MM.1S (cell line): ENCODE measurements at regions not wholly inside any gene's neighbourhood (a gene's known extent, or its start where the extent isn't known, plus 50 kb on each side); places are given as distances from the start of the nearest gene placed in this dataset.

Experiments used
- DNase-seq: peaks from one replicate; pipeline ENCODE4 v3.0.0-alpha.2; 2015
- H2AFZ ChIP-seq: fragments of 300-600 bp; sonication (generic); 2 replicates; pipeline ENCODE4 v1.6.0; 2016; ENCODE audit warnings: antibody characterized with exemption, low read length
- H3F3A ChIP-seq: fragments of 300-600 bp; sonication (generic); 2 replicates; pipeline ENCODE4 v1.6.1; 2016; ENCODE audit warnings: mild to moderate bottlenecking, antibody characterized with exemption, low read length, moderate library complexity, mixed read lengths; ENCODE audit not compliant: insufficient read depth
- H3K27ac ChIP-seq: fragments of 300-600 bp; sonication (generic); 2 replicates; pipeline ENCODE4 v1.5.1; 2016; ENCODE audit warnings: mild to moderate bottlenecking, low read length
- H3K27me3 ChIP-seq: fragments of 300-600 bp; sonication (generic); replicated peaks from 2 replicates; pipeline ENCODE4 v1.6.0; 2016; ENCODE audit warnings: low read length; ENCODE audit not compliant: insufficient read depth
- H3K36me3 ChIP-seq: fragments of 300-600 bp; sonication (generic); replicated peaks from 2 replicates; pipeline ENCODE4 v1.6.1; 2016; ENCODE audit warnings: mild to moderate bottlenecking, low read length, mixed read lengths; ENCODE audit not compliant: insufficient read depth
- H3K4me1 ChIP-seq: fragments of 300-600 bp; sonication (generic); 2 replicates; pipeline ENCODE4 v1.6.1; 2016; ENCODE audit warnings: low read length, mixed read lengths
- H3K4me2 ChIP-seq: fragments of 300-600 bp; sonication (generic); 2 replicates; pipeline ENCODE4 v1.6.0; 2016; ENCODE audit warnings: low read depth, low read length
- H3K4me3 ChIP-seq: fragments of 300-600 bp; sonication (generic); 2 replicates; pipeline ENCODE4 v1.5.1; 2016; ENCODE audit warnings: low read length, mixed read lengths
- H3K79me2 ChIP-seq: fragments of 300-600 bp; sonication (generic); 2 replicates; pipeline ENCODE4 v1.6.1; 2016; ENCODE audit warnings: mixed run types, low read length, mixed read lengths
- H3K9ac ChIP-seq: fragments of 300-600 bp; sonication (generic); 2 replicates; pipeline ENCODE4 v1.6.1; 2016; ENCODE audit warnings: low read length, mixed read lengths
- H3K9me2 ChIP-seq: fragments of 300-600 bp; sonication (generic); replicated peaks from 2 replicates; pipeline ENCODE4 v1.6.1; 2016; ENCODE audit warnings: mild to moderate bottlenecking, low read length, mixed read lengths; ENCODE audit not compliant: insufficient read depth
- H3K9me3 ChIP-seq: fragments of 300-600 bp; sonication (generic); replicated peaks from 2 replicates; pipeline ENCODE4 v1.6.1; 2016; ENCODE audit warnings: mild to moderate bottlenecking, low read length, mixed read lengths; ENCODE audit not compliant: insufficient read depth
- H4K20me1 ChIP-seq: fragments of 300-600 bp; sonication (generic); 2 replicates; pipeline ENCODE4 v1.6.1; 2016; ENCODE audit warnings: mild to moderate bottlenecking, low read length, moderate library complexity, mixed read lengths; ENCODE audit not compliant: insufficient read depth
- CTCF ChIP-seq: fragments of 300-600 bp; sonication (generic); IDR thresholded peaks from 2 replicates; pipeline ENCODE4 v1.5.1; 2016; ENCODE audit warnings: antibody characterized with exemption, low read length, mixed read lengths
- EZH2 ChIP-seq: fragments of 300-600 bp; sonication (generic); optimal IDR thresholded peaks from 2 replicates; pipeline ENCODE3; 2017; ENCODE audit warnings: low read depth, mild to moderate bottlenecking, antibody characterized with exemption, low read length, mixed read lengths
- EZH2phosphoT487 ChIP-seq: fragments of 300-600 bp; sonication (generic); IDR thresholded peaks from 2 replicates; pipeline ENCODE4 v1.6.1; 2018; ENCODE audit warnings: antibody characterized with exemption, low read length

GRCh38 chr6:74899416-74899815 lies 306.4 kb downstream of the COL12A1 start:
- Histone ChIP-seq H4K20me1 (no peaks in the 10 kb centered on the region), H3F3A (peaks cover 7% of the 10 kb centered on the region; the same call in 1 of the 2 replicates), H3K79me2 (no peaks in the 10 kb centered on the region), H3K4me1 (no peaks in the 10 kb centered on the region), H2AFZ (no peak overlapping the region), H3K27ac (no peak overlapping the region), H3K9me2 (no peaks in the 10 kb centered on the region), H3K4me3 (no peak overlapping the region), H3K4me2 (no peak overlapping the region), H3K27me3 (no peaks in the 10 kb centered on the region), H3K36me3 (no peaks in the 10 kb centered on the region), H3K9me3 (no peaks in the 10 kb centered on the region), H3K9ac (no peak overlapping the region)
- no peak for TF ChIP-seq EZH2phosphoT487
- TF ChIP-seq CTCF: peak; percentile 21
- no peak for DNase-seq

GRCh38 chr6:74892091-74892490 lies 313.8 kb downstream of the COL12A1 start:
- Histone ChIP-seq H3K9me3 (no peaks in the 10 kb centered on the region), H3K79me2 (no peaks in the 10 kb centered on the region), H3K4me2 (no peak overlapping the region), H3K27me3 (no peaks in the 10 kb centered on the region), H3K36me3 (no peaks in the 10 kb centered on the region), H2AFZ (no peak overlapping the region), H3K27ac (no peak overlapping the region), H3K4me1 (no peaks in the 10 kb centered on the region), H3K9ac (no peak overlapping the region), H3F3A (peaks cover 7% of the 10 kb centered on the region; the same call in 1 of the 2 replicates), H4K20me1 (no peaks in the 10 kb centered on the region), H3K4me3 (no peak overlapping the region), H3K9me2 (no peaks in the 10 kb centered on the region)
- no peak for DNase-seq
- no peak for TF ChIP-seq EZH2phosphoT487
- TF ChIP-seq EZH2: no peak
- no peak for TF ChIP-seq CTCF

- H3K4me1 ChIP-seq: no peaks in the 10 kb centered on the region
- peaks cover 7% of the 10 kb centered on the region; the same call in 1 of the 2 replicates for H3F3A ChIP-seq
- no peak overlapping the region for H2AFZ ChIP-seq
- no peaks in the 10 kb centered on the region for H3K79me2 ChIP-seq
- H3K9me3 ChIP-seq: no peaks in the 10 kb centered on the region
- no peaks in the 10 kb centered on the region for H3K36me3 ChIP-seq
- no peak overlapping the region for H3K4me3 ChIP-seq
- H3K27ac ChIP-seq: no peak overlapping the region
- TF ChIP-seq EZH2phosphoT487 (no peak), EZH2 (no peak), CTCF (no peak)
- no peak overlapping the region for H3K4me2 ChIP-seq
- H3K27me3 ChIP-seq: no peaks in the 10 kb centered on the region
- H3K9ac ChIP-seq: no peak overlapping the region
- no peak for DNase-seq
- no peaks in the 10 kb centered on the region for H4K20me1 ChIP-seq
- H3K9me2 ChIP-seq: no peaks in the 10 kb centered on the region
Measured at GRCh38 chr6:74891349-74891831, 314.5 kb downstream of the COL12A1 start.
